Endothelial cell (in vitro differentiated cells): ENCODE measurements at regions not wholly inside any gene's neighbourhood (a gene's known extent, or its start where the extent isn't known, plus 50 kb on each side); places are given as distances from the start of the nearest gene placed in this dataset.
"Not testable (repeated sequence)": the region's sequence is repeated elsewhere in the genome, so short reads cannot be mapped to it uniquely, and the experiment has no call there.

Experiments used
- DNase-seq: peaks from one replicate; pipeline ENCODE4 v3.0.0; 2021; ENCODE audit warnings: low spot score
- H3K27ac Mint-ChIP-seq: one replicate; pipeline ENCODE4 v1.8.0; 2021; ENCODE audit warnings: mixed read lengths, inconsistent platforms; ENCODE audit not compliant: unreplicated experiment
- H3K27me3 Mint-ChIP-seq: one replicate; pipeline ENCODE4 v1.8.0; 2021; ENCODE audit warnings: mild to moderate bottlenecking, moderate library complexity, mixed read lengths, inconsistent platforms; ENCODE audit not compliant: unreplicated experiment
- H3K36me3 Mint-ChIP-seq: one replicate; pipeline ENCODE4 v1.8.0; 2021; ENCODE audit warnings: mild to moderate bottlenecking, low read depth, mixed read lengths, inconsistent platforms; ENCODE audit not compliant: unreplicated experiment
- H3K4me1 Mint-ChIP-seq: one replicate; pipeline ENCODE4 v1.8.0; 2021; ENCODE audit warnings: mild to moderate bottlenecking, mixed read lengths, inconsistent platforms; ENCODE audit not compliant: unreplicated experiment
- H3K4me3 Mint-ChIP-seq: one replicate; pipeline ENCODE4 v1.8.0; 2021; ENCODE audit warnings: mild to moderate bottlenecking, mixed read lengths, inconsistent platforms; ENCODE audit not compliant: unreplicated experiment
- H3K9me3 Mint-ChIP-seq: one replicate; pipeline ENCODE4 v1.8.0; 2021; ENCODE audit warnings: mixed read lengths, inconsistent platforms; ENCODE audit not compliant: unreplicated experiment
- TF ChIP-seq, protein P1 (sequence below): fragments of 200-600 bp; sonication (generic); IDR thresholded peaks from one replicate; pipeline ENCODE4 v1.5.0; 2021; ENCODE audit warnings: antibody characterized with exemption; ENCODE audit not compliant: unreplicated experiment

- not testable (repeated sequence) for DNase-seq, H3K36me3 Mint-ChIP-seq, H3K27ac Mint-ChIP-seq, H3K27me3 Mint-ChIP-seq, H3K9me3 Mint-ChIP-seq, H3K4me1 Mint-ChIP-seq, H3K4me3 Mint-ChIP-seq
Observed at GRCh38 chr2:88802026-88802425, 110.6 kb downstream of the RPIA start.

DNA sequence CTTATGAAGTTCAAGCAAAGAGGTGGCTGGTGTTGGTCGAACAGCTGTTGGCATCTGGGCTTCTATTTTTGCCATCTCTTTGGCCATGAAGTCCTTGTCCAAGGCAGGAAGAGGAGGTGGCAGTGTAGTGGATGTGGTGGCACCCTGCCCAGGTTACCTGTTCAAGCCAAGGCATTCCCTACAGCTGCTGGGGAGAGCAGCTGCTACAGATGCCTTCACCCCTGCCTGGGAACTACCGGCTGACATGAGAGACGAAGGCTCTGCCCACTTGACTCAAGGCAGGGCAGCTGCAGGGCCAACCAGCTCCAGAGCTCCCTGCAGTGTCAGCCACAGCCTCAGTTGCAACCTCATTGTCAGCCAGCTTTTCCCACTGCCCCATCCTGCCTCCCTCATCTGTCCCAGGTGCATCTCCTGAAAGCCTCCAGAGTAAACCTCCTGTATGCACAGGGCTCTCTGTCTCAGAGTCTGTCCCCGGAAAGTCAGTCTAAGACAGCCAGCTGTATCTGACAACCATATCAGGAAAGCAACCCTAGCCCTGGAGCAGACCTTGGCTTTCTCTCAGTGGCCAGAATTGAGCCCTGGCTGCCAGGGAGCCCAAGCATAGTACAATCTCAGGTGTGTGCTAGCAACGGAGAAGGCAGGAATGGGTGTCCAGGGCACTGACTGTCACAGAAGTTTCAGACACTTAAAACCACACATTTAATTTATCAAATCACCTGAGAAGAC, 115.9 kb downstream of the RPIA start:
- Mint-ChIP-seq H3K9me3 (peaks cover 3% of the 10 kb centered on the region), H3K27ac (peak overlapping the region; percentile 53), H3K4me1 (peaks cover 30% of the 10 kb centered on the region), H3K4me3 (no peak overlapping the region), H3K27me3 (peaks cover 5% of the 10 kb centered on the region), H3K36me3 (peaks cover 2% of the 10 kb centered on the region)
- TF ChIP-seq, protein P1, sequence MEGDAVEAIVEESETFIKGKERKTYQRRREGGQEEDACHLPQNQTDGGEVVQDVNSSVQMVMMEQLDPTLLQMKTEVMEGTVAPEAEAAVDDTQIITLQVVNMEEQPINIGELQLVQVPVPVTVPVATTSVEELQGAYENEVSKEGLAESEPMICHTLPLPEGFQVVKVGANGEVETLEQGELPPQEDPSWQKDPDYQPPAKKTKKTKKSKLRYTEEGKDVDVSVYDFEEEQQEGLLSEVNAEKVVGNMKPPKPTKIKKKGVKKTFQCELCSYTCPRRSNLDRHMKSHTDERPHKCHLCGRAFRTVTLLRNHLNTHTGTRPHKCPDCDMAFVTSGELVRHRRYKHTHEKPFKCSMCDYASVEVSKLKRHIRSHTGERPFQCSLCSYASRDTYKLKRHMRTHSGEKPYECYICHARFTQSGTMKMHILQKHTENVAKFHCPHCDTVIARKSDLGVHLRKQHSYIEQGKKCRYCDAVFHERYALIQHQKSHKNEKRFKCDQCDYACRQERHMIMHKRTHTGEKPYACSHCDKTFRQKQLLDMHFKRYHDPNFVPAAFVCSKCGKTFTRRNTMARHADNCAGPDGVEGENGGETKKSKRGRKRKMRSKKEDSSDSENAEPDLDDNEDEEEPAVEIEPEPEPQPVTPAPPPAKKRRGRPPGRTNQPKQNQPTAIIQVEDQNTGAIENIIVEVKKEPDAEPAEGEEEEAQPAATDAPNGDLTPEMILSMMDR = no peak
- no peak for DNase-seq

DNA sequence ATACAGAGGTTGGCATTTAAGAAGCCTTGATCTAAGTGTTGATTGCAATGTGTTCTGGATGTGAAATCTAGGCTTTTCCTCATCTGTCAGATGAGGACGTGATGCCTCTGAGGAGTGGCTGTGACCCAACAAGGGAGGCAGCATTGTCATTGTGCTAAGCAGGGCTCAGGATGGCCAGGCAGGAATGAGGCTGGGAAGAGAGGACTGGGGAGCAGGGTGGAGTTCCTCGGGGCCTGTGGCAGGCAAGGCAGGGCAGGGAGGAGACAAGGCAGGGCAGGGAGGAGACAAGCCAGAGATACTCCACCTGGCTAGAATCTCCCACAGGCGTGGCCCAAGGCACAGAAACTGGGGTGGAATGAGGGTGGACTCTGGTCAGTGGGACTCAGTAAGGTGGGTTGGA, 116.6 kb downstream of the RPIA start:
- peaks cover 6% of the 10 kb centered on the region for H3K36me3 Mint-ChIP-seq
- peaks cover 33% of the 10 kb centered on the region for H3K4me1 Mint-ChIP-seq
- peaks cover 7% of the 10 kb centered on the region for H3K9me3 Mint-ChIP-seq
- H3K4me3 Mint-ChIP-seq = peak overlapping the region; percentile 6
- H3K27me3 Mint-ChIP-seq = peaks cover 5% of the 10 kb centered on the region
- DNase-seq = no peak
- TF ChIP-seq, protein P1 = no peak
- H3K27ac Mint-ChIP-seq = peak overlapping the region; percentile 53

DNA sequence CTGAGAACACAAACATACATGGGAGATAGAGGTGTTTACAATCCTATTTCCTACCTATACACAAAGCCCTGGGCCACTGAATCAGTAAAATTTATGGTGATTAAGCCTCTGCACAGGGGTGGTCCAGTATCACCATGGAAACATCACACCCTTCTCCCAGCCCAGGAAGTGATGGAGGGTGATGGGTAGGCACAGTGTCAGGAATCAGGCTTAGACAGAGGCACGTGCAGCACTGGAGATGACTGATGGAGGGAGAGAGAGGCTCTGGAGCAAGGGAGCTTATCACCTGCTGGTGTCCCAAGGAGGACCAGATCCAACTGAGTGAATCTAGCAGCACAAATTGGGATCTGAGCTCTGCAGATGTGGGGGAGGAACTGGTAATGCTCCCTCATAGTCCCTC, 117.2 kb downstream of the RPIA start:
- H3K4me1 Mint-ChIP-seq = peaks cover 36% of the 10 kb centered on the region
- H3K27me3 Mint-ChIP-seq = peaks cover 8% of the 10 kb centered on the region
- no peak for DNase-seq
- no peak overlapping the region for H3K4me3 Mint-ChIP-seq
- peaks cover 7% of the 10 kb centered on the region for H3K9me3 Mint-ChIP-seq
- TF ChIP-seq, protein P1 = no peak
- H3K27ac Mint-ChIP-seq = no peak overlapping the region
- H3K36me3 Mint-ChIP-seq = peaks cover 6% of the 10 kb centered on the region

GRCh38 chr2:88809216-88809615, 117.7 kb downstream of the RPIA start:
- Mint-ChIP-seq H3K36me3 (peaks cover 6% of the 10 kb centered on the region), H3K9me3 (peaks cover 7% of the 10 kb centered on the region), H3K4me1 (peaks cover 36% of the 10 kb centered on the region), H3K4me3 (no peak overlapping the region), H3K27me3 (peaks cover 8% of the 10 kb centered on the region), H3K27ac (no peak overlapping the region)
- no peak for DNase-seq
- TF ChIP-seq, protein P1 = no peak
